22Rv1 (cell line): ENCODE measurements at regions not wholly inside any gene's neighbourhood (a gene's known extent, or its start where the extent isn't known, plus 50 kb on each side); places are given as distances from the start of the nearest gene placed in this dataset.

Experiments used
- ZFX ChIP-seq: fragments of 450-650 bp; IDR thresholded peaks from 2 replicates; pipeline ENCODE4 v1.6.1; 2017; ENCODE audit warnings: antibody characterized with exemption, borderline replicate concordance
- TF ChIP-seq, protein P1 (sequence below): fragments of 450-650 bp; IDR thresholded peaks from 2 replicates; pipeline ENCODE4 v1.5.1; 2017; ENCODE audit warnings: mild to moderate bottlenecking

- TF ChIP-seq, protein P1, sequence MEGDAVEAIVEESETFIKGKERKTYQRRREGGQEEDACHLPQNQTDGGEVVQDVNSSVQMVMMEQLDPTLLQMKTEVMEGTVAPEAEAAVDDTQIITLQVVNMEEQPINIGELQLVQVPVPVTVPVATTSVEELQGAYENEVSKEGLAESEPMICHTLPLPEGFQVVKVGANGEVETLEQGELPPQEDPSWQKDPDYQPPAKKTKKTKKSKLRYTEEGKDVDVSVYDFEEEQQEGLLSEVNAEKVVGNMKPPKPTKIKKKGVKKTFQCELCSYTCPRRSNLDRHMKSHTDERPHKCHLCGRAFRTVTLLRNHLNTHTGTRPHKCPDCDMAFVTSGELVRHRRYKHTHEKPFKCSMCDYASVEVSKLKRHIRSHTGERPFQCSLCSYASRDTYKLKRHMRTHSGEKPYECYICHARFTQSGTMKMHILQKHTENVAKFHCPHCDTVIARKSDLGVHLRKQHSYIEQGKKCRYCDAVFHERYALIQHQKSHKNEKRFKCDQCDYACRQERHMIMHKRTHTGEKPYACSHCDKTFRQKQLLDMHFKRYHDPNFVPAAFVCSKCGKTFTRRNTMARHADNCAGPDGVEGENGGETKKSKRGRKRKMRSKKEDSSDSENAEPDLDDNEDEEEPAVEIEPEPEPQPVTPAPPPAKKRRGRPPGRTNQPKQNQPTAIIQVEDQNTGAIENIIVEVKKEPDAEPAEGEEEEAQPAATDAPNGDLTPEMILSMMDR = no peak
- TF ChIP-seq ZFX = no peak
Observed at GRCh38 chr3:5344707-5345106, 157.2 kb downstream of the EDEM1 start.
